ENCODE measurements at regions not wholly inside any gene's neighbourhood (a gene's known extent, or its start where the extent isn't known, plus 50 kb on each side); places are given as distances from the start of the nearest gene placed in this dataset.

DNA sequence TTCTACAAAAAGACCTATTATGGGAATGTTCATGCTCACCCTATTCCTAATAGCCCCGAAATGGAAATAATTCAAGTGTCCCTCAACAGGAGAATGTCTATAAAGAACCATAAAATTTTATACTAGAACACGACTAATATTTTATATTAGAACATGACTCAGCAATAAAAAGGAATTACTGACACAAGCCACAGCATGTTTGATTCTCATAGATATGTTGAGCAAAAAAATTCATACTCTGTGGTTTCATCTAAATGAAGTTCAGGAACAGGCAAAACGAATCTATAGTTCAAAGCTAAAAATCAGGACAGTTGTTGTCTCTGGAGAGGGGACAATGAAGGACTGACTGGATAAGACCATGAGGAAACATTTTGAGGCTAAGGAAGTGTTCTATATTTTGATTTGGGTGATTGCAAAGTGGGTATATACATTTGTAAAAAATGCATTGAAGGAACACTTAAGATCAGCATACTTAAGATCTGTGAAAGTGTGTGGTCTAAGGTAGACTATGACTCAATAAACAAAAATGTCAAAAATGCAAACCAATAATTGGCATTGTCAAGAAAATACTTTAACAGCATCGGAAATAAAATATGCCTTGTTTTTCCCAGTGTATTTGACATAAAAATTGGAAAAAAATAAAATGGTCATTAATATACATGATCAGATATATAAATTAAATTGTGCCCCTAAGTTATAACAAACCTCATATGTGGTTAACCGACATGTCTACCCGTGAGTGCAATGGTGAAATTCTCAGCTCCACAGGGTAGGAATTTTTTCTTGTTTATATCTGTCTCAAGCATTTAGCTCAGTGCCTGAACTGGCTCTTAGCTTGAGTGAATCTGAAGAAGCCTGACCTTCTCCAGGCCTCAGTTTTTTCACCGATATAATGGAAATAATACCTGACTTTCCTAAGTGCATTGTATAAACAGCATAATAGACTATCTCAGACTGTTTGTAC lies 124.9 kb upstream of the CTTNBP2 start:
- Histone ChIP-seq H3K36me3 (no peaks in the 10 kb centered on the region), H3K4me1 (no peaks in the 10 kb centered on the region), H3K27ac (no peak overlapping the region), H3K9ac (ENCODE audit: low read depth in 2 of 2, low read length in 2 of 2) (no peak overlapping the region), H3K9me3 (no peaks in the 10 kb centered on the region), H3K27me3 (no peaks in the 10 kb centered on the region), H3K4me3 (no peak overlapping the region)
- DNase-seq = no peak
- intact Hi-C loops (cut with DNase I) = no loop called here
- TF ChIP-seq, protein P1, sequence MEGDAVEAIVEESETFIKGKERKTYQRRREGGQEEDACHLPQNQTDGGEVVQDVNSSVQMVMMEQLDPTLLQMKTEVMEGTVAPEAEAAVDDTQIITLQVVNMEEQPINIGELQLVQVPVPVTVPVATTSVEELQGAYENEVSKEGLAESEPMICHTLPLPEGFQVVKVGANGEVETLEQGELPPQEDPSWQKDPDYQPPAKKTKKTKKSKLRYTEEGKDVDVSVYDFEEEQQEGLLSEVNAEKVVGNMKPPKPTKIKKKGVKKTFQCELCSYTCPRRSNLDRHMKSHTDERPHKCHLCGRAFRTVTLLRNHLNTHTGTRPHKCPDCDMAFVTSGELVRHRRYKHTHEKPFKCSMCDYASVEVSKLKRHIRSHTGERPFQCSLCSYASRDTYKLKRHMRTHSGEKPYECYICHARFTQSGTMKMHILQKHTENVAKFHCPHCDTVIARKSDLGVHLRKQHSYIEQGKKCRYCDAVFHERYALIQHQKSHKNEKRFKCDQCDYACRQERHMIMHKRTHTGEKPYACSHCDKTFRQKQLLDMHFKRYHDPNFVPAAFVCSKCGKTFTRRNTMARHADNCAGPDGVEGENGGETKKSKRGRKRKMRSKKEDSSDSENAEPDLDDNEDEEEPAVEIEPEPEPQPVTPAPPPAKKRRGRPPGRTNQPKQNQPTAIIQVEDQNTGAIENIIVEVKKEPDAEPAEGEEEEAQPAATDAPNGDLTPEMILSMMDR (IDR thresholded peaks at IDR 0.05) = no peak

DNA sequence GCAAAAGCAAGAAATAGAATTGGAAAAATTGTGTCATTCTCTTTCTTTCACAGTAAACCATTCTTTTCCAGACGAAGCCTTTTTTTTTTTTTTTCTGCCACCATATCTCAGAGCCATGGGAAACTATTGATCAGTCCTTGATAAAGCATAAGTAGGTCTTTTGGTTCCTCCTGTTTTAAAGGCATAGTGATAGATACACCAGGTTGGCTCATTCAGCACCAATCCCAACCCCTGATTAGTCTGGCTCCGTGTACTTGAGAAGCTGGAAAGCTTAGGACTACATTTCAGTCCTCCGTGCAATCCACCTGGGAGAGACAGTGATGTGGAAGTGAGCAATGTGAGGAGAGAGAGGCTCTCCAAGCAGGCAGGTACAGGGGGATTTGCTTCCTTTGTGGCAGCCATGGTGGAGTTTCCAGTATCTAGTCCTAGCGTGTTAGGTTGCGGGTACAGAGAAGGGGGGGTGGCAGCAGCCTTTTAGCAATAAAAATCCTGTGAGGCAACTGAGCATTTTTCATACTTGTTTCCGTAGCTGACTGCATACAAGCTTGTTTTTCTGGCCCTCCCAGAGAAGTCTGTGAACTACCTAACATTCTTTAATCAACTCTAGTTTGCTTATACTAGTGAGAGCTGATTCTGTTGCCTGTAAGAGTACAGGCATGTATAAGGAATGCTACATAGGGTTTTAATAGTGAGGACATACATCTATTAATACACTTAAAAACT lies 127.4 kb upstream of the CTTNBP2 start:
- H3K9me3 ChIP-seq = no peaks in the 10 kb centered on the region
- intact Hi-C loops (cut with DNase I) = no loop called here
- no peaks in the 10 kb centered on the region for H3K36me3 ChIP-seq
- H3K27me3 ChIP-seq = no peaks in the 10 kb centered on the region
- no peaks in the 10 kb centered on the region for H3K4me1 ChIP-seq
- H3K9ac ChIP-seq (ENCODE audit: low read depth in 2 of 2, low read length in 2 of 2) = no peak overlapping the region
- TF ChIP-seq, protein P1 (IDR thresholded peaks at IDR 0.05) = no peak
- DNase-seq = no peak
- H3K27ac ChIP-seq = no peak overlapping the region
- no peak overlapping the region for H3K4me3 ChIP-seq

DNA sequence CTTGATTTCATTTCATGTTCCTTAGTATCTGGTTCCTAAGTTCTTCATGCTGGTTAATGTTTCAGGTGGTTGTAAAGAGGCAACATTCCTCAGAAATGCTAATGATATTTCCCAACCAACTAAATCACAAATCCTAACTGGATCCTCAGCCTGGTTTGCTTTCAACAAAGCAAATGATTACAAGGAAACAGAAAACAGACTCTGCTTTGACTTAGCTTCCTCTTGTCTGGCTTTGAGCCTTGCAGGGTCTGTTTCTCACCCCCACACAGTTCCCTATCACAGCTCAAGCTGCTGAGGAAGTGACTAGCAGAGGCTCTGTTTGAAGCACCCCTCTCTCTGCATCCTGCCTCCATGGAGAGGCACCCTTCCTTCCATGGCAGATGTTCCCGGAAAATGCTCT lies 130.2 kb upstream of the CTTNBP2 start:
- no peak for DNase-seq
- H3K9ac ChIP-seq (ENCODE audit: low read depth in 2 of 2, low read length in 2 of 2) = no peak overlapping the region
- no peak overlapping the region for H3K27ac ChIP-seq
- TF ChIP-seq, protein P1 (IDR thresholded peaks at IDR 0.05) = no peak
- intact Hi-C loops (cut with DNase I) = no loop called here
- no peaks in the 10 kb centered on the region for H3K9me3 ChIP-seq
- no peaks in the 10 kb centered on the region for H3K27me3 ChIP-seq
- H3K4me1 ChIP-seq = no peaks in the 10 kb centered on the region
- no peaks in the 10 kb centered on the region for H3K36me3 ChIP-seq
- H3K4me3 ChIP-seq = no peak overlapping the region

DNA sequence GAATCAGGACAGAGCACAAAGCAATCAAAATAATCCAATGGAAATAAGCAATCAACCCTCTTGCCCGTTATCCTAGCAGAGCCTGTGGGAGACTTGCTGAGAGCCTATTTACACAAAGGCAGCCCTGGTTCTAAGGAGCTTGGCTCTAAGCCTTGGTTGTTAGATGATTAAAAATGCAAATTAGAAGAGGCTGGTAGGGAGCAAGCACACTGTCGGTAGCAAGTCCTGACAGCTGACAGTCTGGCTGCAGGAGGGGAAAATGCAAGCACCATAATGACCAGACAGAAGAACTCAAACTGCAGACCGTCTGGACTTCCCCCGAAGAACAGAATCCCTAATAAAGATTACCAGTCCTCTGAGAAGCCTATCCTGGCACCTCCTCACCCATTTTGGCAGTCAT lies 131.8 kb upstream of the CTTNBP2 start:
- no peak overlapping the region for H3K27ac ChIP-seq
- no peak overlapping the region for H3K4me3 ChIP-seq
- TF ChIP-seq, protein P1 (IDR thresholded peaks at IDR 0.05) = no peak
- DNase-seq = no peak
- intact Hi-C loops (cut with DNase I) = no loop called here
- H3K4me1 ChIP-seq = no peaks in the 10 kb centered on the region
- no peaks in the 10 kb centered on the region for H3K36me3 ChIP-seq
- H3K27me3 ChIP-seq = no peaks in the 10 kb centered on the region
- H3K9me3 ChIP-seq = no peaks in the 10 kb centered on the region
- H3K9ac ChIP-seq (ENCODE audit: low read depth in 2 of 2, low read length in 2 of 2) = no peak overlapping the region

DNA sequence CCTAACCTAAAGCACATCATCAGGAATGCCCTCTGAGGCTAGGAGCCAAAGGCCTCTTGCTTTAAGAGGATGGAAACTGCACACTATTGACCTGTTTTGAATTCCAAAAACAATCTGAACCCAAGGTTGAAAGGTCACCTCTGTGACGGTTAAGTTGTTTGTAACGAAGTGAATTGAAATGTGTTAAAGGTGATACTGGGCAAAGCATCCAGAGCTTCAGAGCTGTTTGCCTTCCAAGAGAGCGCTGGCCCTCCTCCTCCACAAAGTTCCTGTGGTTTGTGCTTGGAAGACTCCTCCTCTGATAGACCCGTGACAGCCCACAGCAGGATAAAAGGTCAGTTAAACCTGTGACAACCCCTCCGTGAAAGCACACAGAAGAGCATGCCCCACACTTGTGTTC lies 133.7 kb upstream of the CTTNBP2 start:
- H3K4me1 ChIP-seq = no peaks in the 10 kb centered on the region
- no peak for DNase-seq
- no peak overlapping the region for H3K27ac ChIP-seq
- no peaks in the 10 kb centered on the region for H3K36me3 ChIP-seq
- no peaks in the 10 kb centered on the region for H3K27me3 ChIP-seq
- intact Hi-C loops (cut with DNase I) = no loop called here
- TF ChIP-seq, protein P1 (IDR thresholded peaks at IDR 0.05) = no peak
- H3K9me3 ChIP-seq = no peaks in the 10 kb centered on the region
- no peak overlapping the region for H3K4me3 ChIP-seq
- H3K9ac ChIP-seq (ENCODE audit: low read depth in 2 of 2, low read length in 2 of 2) = no peak overlapping the region

All from colonic mucosa (tissue), 4 donors.